ENCODE measurements at regions not wholly inside any gene's neighbourhood (a gene's known extent, or its start where the extent isn't known, plus 50 kb on each side); places are given as distances from the start of the nearest gene placed in this dataset.

GRCh38 chr11:29024386-29024785 lies 916.2 kb downstream of the METTL15 start:
- TF ChIP-seq HDGF (IDR thresholded peaks at IDR 0.05; ENCODE audit: borderline replicate concordance), result no peak
- TF ChIP-seq TARDBP (IDR thresholded peaks at IDR 0.05), result no peak
- TF ChIP-seq FOXK2 (IDR thresholded peaks at IDR 0.05), result no peak
- no peak for TF ChIP-seq BHLHE40 (IDR thresholded peaks at IDR 0.05; ENCODE audit: borderline replicate concordance)
- no peak for TF ChIP-seq ELF4 (IDR thresholded peaks at IDR 0.05)
